SK-N-SH treated with all-trans-retinoic acid at 6 μM for 48 hours (cell line): ENCODE measurements at regions not wholly inside any gene's neighbourhood (a gene's known extent, or its start where the extent isn't known, plus 50 kb on each side); places are given as distances from the start of the nearest gene placed in this dataset.

ENCODE experiments used
- ATAC-seq: fragments of 200-7000 bp; cut with Tn5 transposase; 3 replicates; pipeline ENCODE4 v1.9.1; 2020; ENCODE audit warnings: mild to moderate bottlenecking, moderate library complexity
- ARNTL ChIP-seq: fragments of 450-650 bp; formaldehyde crosslinking; IDR thresholded peaks from 2 replicates; pipeline ENCODE4 v1.5.0; 2020; ENCODE audit warnings: low read depth, mild to moderate bottlenecking, moderate library complexity, borderline replicate concordance
- BACH2 ChIP-seq: fragments of 250-450 bp; sonication (Bioruptor Pico); IDR thresholded peaks from 2 replicates; pipeline ENCODE4 v1.9.0; 2021; ENCODE audit warnings: mild to moderate bottlenecking, borderline replicate concordance
- CSDC2 ChIP-seq: fragments of 250-450 bp; sonication (Bioruptor Pico); IDR thresholded peaks from 2 replicates; pipeline ENCODE4 v1.5.0; 2020; ENCODE audit warnings: mild to moderate bottlenecking, moderate library complexity
- ESRRG ChIP-seq: fragments of 250-450 bp; sonication (Bioruptor Pico); IDR thresholded peaks from 2 replicates; pipeline ENCODE4 v1.6.1; 2021; ENCODE audit warnings: mild to moderate bottlenecking
- GLIS3 ChIP-seq: fragments of 250-450 bp; sonication (Bioruptor Pico); IDR thresholded peaks from 2 replicates; pipeline ENCODE4 v1.5.0; 2020; ENCODE audit warnings: mild to moderate bottlenecking, moderate library complexity
- ISL1 ChIP-seq: fragments of 250-450 bp; sonication (Bioruptor Pico); IDR thresholded peaks from 2 replicates; pipeline ENCODE4 v2.1.2; 2022; ENCODE audit warnings: mild to moderate bottlenecking, moderate library complexity
- OSR1 ChIP-seq: fragments of 250-450 bp; sonication (Bioruptor Pico); IDR thresholded peaks from 2 replicates; pipeline ENCODE4 v1.8.0; 2022; ENCODE audit warnings: moderate library complexity, mild to moderate bottlenecking, inconsistent platforms
- PPARA ChIP-seq: fragments of 250-450 bp; sonication (Bioruptor Pico); IDR thresholded peaks from 2 replicates; pipeline ENCODE4 v1.5.0; 2020; ENCODE audit warnings: mild to moderate bottlenecking, borderline replicate concordance
- RARB ChIP-seq: fragments of 250-450 bp; sonication (Bioruptor Pico); IDR thresholded peaks from 2 replicates; pipeline ENCODE4 v1.8.0; 2021; ENCODE audit warnings: mild to moderate bottlenecking, moderate library complexity
- SNAI2 ChIP-seq: fragments of 250-450 bp; sonication (Bioruptor Pico); IDR thresholded peaks from 2 replicates; pipeline ENCODE4 v1.5.0; 2020; ENCODE audit warnings: mild to moderate bottlenecking, moderate library complexity
- TCF4 ChIP-seq: fragments of 250-450 bp; sonication (Bioruptor Pico); IDR thresholded peaks from 2 replicates; pipeline ENCODE4 v1.8.0; 2021; ENCODE audit warnings: mild to moderate bottlenecking, moderate library complexity, borderline replicate concordance
- TOX ChIP-seq: fragments of 250-450 bp; sonication (Bioruptor Pico); IDR thresholded peaks from 2 replicates; pipeline ENCODE4 v1.8.0; 2021; ENCODE audit warnings: mild to moderate bottlenecking, moderate library complexity, borderline replicate concordance
- ZC3H10 ChIP-seq: fragments of 250-450 bp; sonication (Bioruptor Pico); IDR thresholded peaks from 2 replicates; pipeline ENCODE4 v1.5.1; 2021; ENCODE audit warnings: mild to moderate bottlenecking, moderate library complexity
- ZFP3 ChIP-seq: fragments of 250-450 bp; sonication (Bioruptor Pico); IDR thresholded peaks from 2 replicates; pipeline ENCODE4 v1.5.0; 2020; ENCODE audit warnings: mild to moderate bottlenecking, moderate library complexity
- ZNF565 ChIP-seq: fragments of 450-650 bp; formaldehyde crosslinking; conservative IDR thresholded peaks from 2 replicates; pipeline ENCODE4 v1.5.0; 2020; ENCODE audit warnings: low read depth, mild to moderate bottlenecking, moderate library complexity
- ZNF70 ChIP-seq: fragments of 450-650 bp; formaldehyde crosslinking; IDR thresholded peaks from 2 replicates; pipeline ENCODE4 v1.5.0; 2020; ENCODE audit warnings: mild to moderate bottlenecking, moderate library complexity
- TF ChIP-seq, protein P1 (sequence below): fragments of 250-450 bp; sonication (Bioruptor Pico); IDR thresholded peaks from 2 replicates; pipeline ENCODE4 v1.5.1; 2020; ENCODE audit warnings: low read depth, mild to moderate bottlenecking, moderate library complexity
- TF ChIP-seq, protein P2 (sequence below): fragments of 250-450 bp; sonication (Bioruptor Pico); IDR thresholded peaks from 2 replicates; pipeline ENCODE4 v1.5.0; 2020; ENCODE audit warnings: mild to moderate bottlenecking, moderate library complexity
- TF ChIP-seq, protein P3 (sequence below): fragments of 250-450 bp; sonication (Bioruptor Pico); IDR thresholded peaks from 2 replicates; pipeline ENCODE4 v1.8.0; 2021; ENCODE audit warnings: low read depth, mild to moderate bottlenecking, moderate library complexity, borderline replicate concordance
- TF ChIP-seq, protein P4 (sequence below): fragments of 250-450 bp; sonication (Bioruptor Pico); IDR thresholded peaks from 2 replicates; pipeline ENCODE4 v1.8.0; 2020; ENCODE audit warnings: mild to moderate bottlenecking, moderate library complexity, borderline replicate concordance
- TF ChIP-seq, protein P5 (sequence below): fragments of 250-450 bp; sonication (Bioruptor Pico); IDR thresholded peaks from 2 replicates; pipeline ENCODE4 v1.5.1; 2021; ENCODE audit warnings: mild to moderate bottlenecking, moderate library complexity

DNA sequence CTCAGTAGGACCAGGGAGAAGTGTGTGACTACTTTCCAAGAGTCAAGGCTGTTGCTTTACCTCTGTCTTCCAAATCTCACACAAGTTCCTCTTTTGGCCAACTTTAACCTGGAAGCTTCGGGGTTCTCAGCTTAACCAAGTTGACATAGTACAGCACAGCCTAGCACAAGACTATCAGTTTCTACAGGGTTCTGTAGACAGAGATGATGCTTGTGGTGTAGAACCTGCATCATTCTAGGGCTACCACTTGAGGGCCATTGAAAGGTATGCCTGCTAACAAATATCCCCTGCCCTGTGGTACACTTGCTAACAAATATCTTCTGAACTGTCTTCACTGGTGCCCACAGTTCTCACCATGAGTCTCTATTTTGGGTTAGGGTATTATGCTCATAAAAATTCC, 62.0 kb upstream of the MAP3K7 start:
- TF ChIP-seq, protein P1, sequence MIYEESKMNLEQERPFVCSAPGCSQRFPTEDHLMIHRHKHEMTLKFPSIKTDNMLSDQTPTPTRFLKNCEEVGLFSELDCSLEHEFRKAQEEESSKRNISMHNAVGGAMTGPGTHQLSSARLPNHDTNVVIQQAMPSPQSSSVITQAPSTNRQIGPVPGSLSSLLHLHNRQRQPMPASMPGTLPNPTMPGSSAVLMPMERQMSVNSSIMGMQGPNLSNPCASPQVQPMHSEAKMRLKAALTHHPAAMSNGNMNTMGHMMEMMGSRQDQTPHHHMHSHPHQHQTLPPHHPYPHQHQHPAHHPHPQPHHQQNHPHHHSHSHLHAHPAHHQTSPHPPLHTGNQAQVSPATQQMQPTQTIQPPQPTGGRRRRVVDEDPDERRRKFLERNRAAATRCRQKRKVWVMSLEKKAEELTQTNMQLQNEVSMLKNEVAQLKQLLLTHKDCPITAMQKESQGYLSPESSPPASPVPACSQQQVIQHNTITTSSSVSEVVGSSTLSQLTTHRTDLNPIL (CRISPR knock-in tag): no peak
- TF ChIP-seq ESRRG: no peak
- TF ChIP-seq BACH2 (CRISPR knock-in tag): no peak
- no peak for TF ChIP-seq TOX (CRISPR knock-in tag)
- TF ChIP-seq PPARA (CRISPR knock-in tag): no peak
- TF ChIP-seq ZNF70 (CRISPR knock-in tag): no peak
- no peak for TF ChIP-seq TCF4 (CRISPR knock-in tag)
- no peak for TF ChIP-seq ISL1
- TF ChIP-seq, protein P2, sequence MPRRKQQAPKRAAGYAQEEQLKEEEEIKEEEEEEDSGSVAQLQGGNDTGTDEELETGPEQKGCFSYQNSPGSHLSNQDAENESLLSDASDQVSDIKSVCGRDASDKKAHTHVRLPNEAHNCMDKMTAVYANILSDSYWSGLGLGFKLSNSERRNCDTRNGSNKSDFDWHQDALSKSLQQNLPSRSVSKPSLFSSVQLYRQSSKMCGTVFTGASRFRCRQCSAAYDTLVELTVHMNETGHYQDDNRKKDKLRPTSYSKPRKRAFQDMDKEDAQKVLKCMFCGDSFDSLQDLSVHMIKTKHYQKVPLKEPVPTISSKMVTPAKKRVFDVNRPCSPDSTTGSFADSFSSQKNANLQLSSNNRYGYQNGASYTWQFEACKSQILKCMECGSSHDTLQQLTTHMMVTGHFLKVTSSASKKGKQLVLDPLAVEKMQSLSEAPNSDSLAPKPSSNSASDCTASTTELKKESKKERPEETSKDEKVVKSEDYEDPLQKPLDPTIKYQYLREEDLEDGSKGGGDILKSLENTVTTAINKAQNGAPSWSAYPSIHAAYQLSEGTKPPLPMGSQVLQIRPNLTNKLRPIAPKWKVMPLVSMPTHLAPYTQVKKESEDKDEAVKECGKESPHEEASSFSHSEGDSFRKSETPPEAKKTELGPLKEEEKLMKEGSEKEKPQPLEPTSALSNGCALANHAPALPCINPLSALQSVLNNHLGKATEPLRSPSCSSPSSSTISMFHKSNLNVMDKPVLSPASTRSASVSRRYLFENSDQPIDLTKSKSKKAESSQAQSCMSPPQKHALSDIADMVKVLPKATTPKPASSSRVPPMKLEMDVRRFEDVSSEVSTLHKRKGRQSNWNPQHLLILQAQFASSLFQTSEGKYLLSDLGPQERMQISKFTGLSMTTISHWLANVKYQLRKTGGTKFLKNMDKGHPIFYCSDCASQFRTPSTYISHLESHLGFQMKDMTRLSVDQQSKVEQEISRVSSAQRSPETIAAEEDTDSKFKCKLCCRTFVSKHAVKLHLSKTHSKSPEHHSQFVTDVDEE (CRISPR knock-in tag): no peak
- TF ChIP-seq CSDC2 (CRISPR knock-in tag): no peak
- no peak for TF ChIP-seq OSR1 (CRISPR knock-in tag)
- TF ChIP-seq, protein P3, sequence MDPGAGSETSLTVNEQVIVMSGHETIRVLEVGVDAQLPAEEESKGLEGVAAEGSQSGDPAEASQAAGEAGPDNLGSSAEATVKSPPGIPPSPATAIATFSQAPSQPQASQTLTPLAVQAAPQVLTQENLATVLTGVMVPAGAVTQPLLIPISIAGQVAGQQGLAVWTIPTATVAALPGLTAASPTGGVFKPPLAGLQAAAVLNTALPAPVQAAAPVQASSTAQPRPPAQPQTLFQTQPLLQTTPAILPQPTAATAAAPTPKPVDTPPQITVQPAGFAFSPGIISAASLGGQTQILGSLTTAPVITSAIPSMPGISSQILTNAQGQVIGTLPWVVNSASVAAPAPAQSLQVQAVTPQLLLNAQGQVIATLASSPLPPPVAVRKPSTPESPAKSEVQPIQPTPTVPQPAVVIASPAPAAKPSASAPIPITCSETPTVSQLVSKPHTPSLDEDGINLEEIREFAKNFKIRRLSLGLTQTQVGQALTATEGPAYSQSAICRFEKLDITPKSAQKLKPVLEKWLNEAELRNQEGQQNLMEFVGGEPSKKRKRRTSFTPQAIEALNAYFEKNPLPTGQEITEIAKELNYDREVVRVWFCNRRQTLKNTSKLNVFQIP (CRISPR knock-in tag): no peak
- TF ChIP-seq ZNF565: no peak
- TF ChIP-seq SNAI2 (CRISPR knock-in tag): no peak
- no peak for TF ChIP-seq GLIS3
- TF ChIP-seq ZFP3: no peak
- TF ChIP-seq, protein P4, sequence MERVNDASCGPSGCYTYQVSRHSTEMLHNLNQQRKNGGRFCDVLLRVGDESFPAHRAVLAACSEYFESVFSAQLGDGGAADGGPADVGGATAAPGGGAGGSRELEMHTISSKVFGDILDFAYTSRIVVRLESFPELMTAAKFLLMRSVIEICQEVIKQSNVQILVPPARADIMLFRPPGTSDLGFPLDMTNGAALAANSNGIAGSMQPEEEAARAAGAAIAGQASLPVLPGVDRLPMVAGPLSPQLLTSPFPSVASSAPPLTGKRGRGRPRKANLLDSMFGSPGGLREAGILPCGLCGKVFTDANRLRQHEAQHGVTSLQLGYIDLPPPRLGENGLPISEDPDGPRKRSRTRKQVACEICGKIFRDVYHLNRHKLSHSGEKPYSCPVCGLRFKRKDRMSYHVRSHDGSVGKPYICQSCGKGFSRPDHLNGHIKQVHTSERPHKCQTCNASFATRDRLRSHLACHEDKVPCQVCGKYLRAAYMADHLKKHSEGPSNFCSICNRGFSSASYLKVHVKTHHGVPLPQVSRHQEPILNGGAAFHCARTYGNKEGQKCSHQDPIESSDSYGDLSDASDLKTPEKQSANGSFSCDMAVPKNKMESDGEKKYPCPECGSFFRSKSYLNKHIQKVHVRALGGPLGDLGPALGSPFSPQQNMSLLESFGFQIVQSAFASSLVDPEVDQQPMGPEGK (CRISPR knock-in tag): no peak
- TF ChIP-seq ARNTL (CRISPR knock-in tag): no peak
- ATAC-seq: no peak

DNA sequence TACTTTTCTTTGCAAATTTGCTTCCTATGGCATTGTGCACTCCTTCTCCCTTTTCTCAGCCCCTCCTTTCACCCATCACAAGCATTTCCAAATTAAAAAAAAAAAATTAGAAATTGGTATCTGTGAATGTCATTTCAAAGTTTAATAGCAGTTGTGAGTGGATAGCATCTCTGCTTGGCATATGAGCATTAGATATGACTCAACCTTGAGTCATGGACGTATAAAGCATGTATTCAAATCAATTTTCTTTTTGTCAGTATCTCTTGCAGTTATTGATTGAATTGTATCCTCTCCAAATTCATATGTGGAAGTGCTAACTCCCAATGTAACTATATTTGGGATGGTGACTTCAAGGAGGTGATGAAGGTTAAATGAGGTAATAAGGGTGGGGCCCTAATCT, 60.1 kb upstream of the MAP3K7 start:
- TF ChIP-seq, protein P4 (CRISPR knock-in tag): no peak
- no peak for TF ChIP-seq ZC3H10 (CRISPR knock-in tag)
- no peak for TF ChIP-seq ARNTL (CRISPR knock-in tag)
- TF ChIP-seq GLIS3: no peak
- TF ChIP-seq SNAI2 (CRISPR knock-in tag): no peak
- no peak for TF ChIP-seq ZNF565
- TF ChIP-seq, protein P5, sequence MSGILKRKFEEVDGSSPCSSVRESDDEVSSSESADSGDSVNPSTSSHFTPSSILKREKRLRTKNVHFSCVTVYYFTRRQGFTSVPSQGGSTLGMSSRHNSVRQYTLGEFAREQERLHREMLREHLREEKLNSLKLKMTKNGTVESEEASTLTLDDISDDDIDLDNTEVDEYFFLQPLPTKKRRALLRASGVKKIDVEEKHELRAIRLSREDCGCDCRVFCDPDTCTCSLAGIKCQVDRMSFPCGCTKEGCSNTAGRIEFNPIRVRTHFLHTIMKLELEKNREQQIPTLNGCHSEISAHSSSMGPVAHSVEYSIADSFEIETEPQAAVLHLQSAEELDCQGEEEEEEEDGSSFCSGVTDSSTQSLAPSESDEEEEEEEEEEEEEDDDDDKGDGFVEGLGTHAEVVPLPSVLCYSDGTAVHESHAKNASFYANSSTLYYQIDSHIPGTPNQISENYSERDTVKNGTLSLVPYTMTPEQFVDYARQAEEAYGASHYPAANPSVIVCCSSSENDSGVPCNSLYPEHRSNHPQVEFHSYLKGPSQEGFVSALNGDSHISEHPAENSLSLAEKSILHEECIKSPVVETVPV (CRISPR knock-in tag): no peak
- no peak for TF ChIP-seq RARB (CRISPR knock-in tag)
- no peak for TF ChIP-seq ESRRG
- TF ChIP-seq, protein P3 (CRISPR knock-in tag): no peak
- TF ChIP-seq, all 23 proteins: peak for 0
- peak; percentile 50; the same call in 2 of the 3 replicates for ATAC-seq
